GM06990 (cell line): ENCODE measurements at regions not wholly inside any gene's neighbourhood (a gene's known extent, or its start where the extent isn't known, plus 50 kb on each side); places are given as distances from the start of the nearest gene placed in this dataset.

Experiments used
- DNase-seq: peaks from one replicate; pipeline ENCODE4 v3.0.0-alpha.2; 2011; ENCODE audit not compliant: insufficient read length; ENCODE audit errors: extremely low read depth
- H3K27me3 ChIP-seq: replicated peaks from 2 replicates; pipeline ENCODE4 v1.6.0; 2011; ENCODE audit warnings: low read length; ENCODE audit not compliant: control insufficient read depth, insufficient read depth
- H3K36me3 ChIP-seq: 2 replicates; pipeline ENCODE4 v1.5.1; 2011; ENCODE audit warnings: low read length; ENCODE audit not compliant: control insufficient read depth, insufficient read depth
- H3K4me3 ChIP-seq: replicated peaks from 2 replicates; pipeline ENCODE4 v1.5.1; 2011; ENCODE audit warnings: low read depth, mild to moderate bottlenecking, control low read depth, low read length
- TF ChIP-seq, protein P1 (sequence below): IDR thresholded peaks from 2 replicates; pipeline ENCODE4 v1.5.1; 2011; ENCODE audit warnings: low read length, control low read depth, mild to moderate bottlenecking, inconsistent platforms; ENCODE audit not compliant: insufficient read depth, poor library complexity, severe bottlenecking

DNA sequence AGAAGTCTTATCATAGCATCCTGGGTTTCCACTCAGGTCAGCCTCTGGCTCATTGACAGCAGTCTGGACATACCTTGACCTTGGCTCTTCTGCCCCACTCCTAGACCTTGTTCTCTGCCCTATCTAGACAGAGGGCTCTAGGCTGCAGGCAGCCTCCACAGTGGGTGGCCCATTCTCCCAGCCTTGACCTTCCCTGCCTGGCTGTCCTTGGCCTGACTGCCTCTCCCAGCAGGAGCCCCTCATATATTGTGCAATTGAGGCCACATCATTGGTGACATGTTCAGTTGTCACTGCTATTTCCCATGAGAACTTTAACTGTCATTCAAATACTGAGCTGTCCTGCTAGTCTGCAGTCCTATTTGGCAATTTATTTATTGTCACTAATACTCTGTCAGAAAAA, 503.4 kb downstream of the PLXNA4 start:
- Histone ChIP-seq H3K27me3 (no peaks in the 10 kb centered on the region; the same call in none of the 2 replicates), H3K4me3 (no peak overlapping the region), H3K36me3 (no peaks in the 10 kb centered on the region)
- TF ChIP-seq, protein P1, sequence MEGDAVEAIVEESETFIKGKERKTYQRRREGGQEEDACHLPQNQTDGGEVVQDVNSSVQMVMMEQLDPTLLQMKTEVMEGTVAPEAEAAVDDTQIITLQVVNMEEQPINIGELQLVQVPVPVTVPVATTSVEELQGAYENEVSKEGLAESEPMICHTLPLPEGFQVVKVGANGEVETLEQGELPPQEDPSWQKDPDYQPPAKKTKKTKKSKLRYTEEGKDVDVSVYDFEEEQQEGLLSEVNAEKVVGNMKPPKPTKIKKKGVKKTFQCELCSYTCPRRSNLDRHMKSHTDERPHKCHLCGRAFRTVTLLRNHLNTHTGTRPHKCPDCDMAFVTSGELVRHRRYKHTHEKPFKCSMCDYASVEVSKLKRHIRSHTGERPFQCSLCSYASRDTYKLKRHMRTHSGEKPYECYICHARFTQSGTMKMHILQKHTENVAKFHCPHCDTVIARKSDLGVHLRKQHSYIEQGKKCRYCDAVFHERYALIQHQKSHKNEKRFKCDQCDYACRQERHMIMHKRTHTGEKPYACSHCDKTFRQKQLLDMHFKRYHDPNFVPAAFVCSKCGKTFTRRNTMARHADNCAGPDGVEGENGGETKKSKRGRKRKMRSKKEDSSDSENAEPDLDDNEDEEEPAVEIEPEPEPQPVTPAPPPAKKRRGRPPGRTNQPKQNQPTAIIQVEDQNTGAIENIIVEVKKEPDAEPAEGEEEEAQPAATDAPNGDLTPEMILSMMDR, result no peak
- no peak for DNase-seq

DNA sequence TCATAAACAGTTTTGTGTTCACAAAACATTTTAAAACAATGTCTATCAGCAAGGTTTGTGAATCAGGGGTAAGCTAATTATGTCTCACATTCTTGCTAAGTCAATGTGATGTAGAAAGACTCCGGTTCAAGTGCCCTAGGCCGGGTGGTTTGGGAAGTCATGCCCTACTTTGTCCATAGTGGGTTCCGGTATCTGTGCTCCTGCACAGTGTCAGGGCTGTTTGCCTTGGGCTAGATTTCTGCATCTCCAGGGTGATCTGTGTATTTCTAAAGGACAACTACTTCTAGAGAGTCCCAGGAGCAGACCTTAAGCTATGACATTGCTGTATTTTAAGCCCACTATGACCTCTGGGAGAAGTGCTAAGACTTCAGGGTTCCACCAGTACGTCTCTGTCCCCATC, 504.1 kb downstream of the PLXNA4 start:
- Histone ChIP-seq H3K27me3 (no peaks in the 10 kb centered on the region; the same call in none of the 2 replicates), H3K36me3 (no peaks in the 10 kb centered on the region), H3K4me3 (no peak overlapping the region)
- DNase-seq, result no peak
- TF ChIP-seq, protein P1, result no peak

DNA sequence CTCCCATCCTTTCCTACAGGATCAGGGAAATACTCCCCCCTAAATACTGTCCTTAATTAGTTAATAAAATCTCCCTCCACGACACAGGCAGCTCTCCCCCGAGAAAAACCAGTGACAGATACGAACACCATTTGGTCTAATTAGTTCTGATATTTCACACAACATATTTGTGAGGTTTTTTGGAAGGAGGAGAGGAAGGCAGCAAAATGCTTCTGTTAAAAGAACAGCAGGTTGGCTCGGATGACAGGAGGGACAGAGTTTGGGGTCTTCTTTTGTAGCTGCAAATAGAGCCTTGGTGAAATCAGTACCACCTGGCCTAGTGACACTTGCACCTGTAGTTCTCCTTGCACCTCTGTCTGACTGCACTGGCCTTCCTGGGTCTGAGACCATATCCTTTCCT, 507.0 kb downstream of the PLXNA4 start:
- DNase-seq, result no peak
- Histone ChIP-seq H3K36me3 (no peaks in the 10 kb centered on the region), H3K27me3 (no peaks in the 10 kb centered on the region; the same call in none of the 2 replicates), H3K4me3 (no peak overlapping the region)
- TF ChIP-seq, protein P1, result no peak

DNA sequence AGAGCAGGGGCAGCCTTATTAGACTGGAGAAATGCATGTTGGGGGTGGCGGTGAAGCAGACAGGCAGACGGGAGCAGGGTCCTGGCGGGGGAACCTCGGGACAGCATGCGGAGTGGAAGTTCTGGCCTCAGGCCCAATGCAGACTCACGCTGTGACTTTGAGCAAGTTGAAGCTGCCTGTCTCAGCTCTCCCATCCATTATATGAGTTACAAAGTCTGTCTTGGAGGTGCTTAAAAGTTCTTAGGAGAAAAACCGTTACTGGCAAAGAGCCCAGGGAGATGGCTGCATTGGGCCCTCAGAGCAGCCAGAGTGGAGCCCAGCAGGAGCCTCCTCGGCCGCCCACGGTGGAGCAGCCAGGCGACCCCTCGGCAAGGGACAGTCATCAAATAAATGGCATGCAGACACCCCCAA, 509.5 kb downstream of the PLXNA4 start:
- H3K27me3 ChIP-seq, result no peaks in the 10 kb centered on the region
- no peak for DNase-seq
- no peak overlapping the region for H3K4me3 ChIP-seq
- no peaks in the 10 kb centered on the region for H3K36me3 ChIP-seq
- TF ChIP-seq, protein P1, result no peak

DNA sequence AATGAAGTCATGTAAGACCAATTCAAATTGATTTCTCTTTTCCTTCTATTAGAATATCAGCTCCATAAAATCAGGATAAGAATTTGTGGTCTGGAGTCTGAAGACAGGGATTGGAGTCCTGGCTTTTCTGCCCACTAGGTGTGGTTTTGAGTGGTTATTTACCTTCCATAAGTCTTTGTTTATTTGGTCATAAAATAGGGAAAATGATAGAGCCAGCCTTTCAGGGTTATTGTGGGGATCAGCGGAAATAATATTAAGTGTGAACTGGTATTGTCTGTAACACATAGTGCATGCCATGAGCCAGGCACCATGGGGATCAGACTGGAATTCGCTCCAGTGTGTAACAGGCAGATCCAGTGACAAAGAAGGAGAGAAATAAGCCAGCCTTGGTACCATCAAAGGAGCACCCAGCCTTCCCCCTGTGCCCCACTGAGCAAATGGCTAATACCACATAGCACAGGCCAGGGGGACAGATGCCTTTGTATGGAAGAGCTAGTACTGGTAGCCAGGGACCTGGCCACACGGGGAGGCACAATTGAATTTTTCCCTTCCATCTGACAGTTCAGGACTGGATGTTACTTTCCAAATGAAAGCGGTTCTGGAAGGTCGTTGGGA, 509.7 kb upstream of the PODXL start:
- Histone ChIP-seq H3K4me3 (no peak overlapping the region), H3K27me3 (no peaks in the 10 kb centered on the region), H3K36me3 (no peaks in the 10 kb centered on the region)
- DNase-seq, result no peak
- TF ChIP-seq, protein P1, result no peak
